HCT116 (cell line): ENCODE measurements at regions not wholly inside any gene's neighbourhood (a gene's known extent, or its start where the extent isn't known, plus 50 kb on each side); places are given as distances from the start of the nearest gene placed in this dataset.

Experiments
- ATAC-seq: fragments of 200-7000 bp; cut with Tn5 transposase; 2 replicates; pipeline ENCODE4 v1.9.1; 2020; ENCODE audit warnings: mild to moderate bottlenecking, moderate library complexity
- BruUV-seq: library from RNA; stranded (reverse); fragments of 400-500 nt; replicated peaks from 2 replicates; lab custom pipeline; 2021; lab: Mats Ljungman, UMichigan
- CTCF ChIA-PET: fragments of 300-600 bp; sonication (Branson Sonifier 250); formaldehyde crosslinking; loops from one replicate; lab custom pipeline; 2021; ENCODE audit warnings: antibody characterized with exemption; lab: Charles Lee
- POLR2A ChIA-PET: fragments of 300-600, 350-600 bp; sonication (Branson Sonifier 250); formaldehyde crosslinking; loops from one replicate; lab custom pipeline; 2021; ENCODE audit warnings: antibody characterized with exemption; lab: Charles Lee
- RAD21 ChIA-PET, 2 experiments: fragments of 300-600 bp; sonication (Branson Sonifier 250); formaldehyde crosslinking; loops; one replicate each; lab custom pipeline; 2023; ENCODE audit warnings: low total read pairs in 2 of 2; ENCODE audit not compliant: uncharacterized antibody in 2 of 2, unreplicated experiment in 2 of 2, low non-redundant PET in 1 of 2; lab: Charles Lee
- DNase-seq: peaks from one replicate; pipeline ENCODE4 v3.0.0-alpha.2; 2010; ENCODE audit warnings: low read depth, low spot score
- H2AFZ ChIP-seq: fragments of 200-600 bp; shearing (Covaris generic), sonication (generic); 2 replicates; pipeline ENCODE4 v1.6.1; 2017; ENCODE audit warnings: low read depth, mixed run types, mixed read lengths, antibody characterized with exemption, low read length; ENCODE audit not compliant: poor library complexity, severe bottlenecking
- H3K27ac ChIP-seq: 2 replicates; pipeline ENCODE4 v1.5.1; 2012; ENCODE audit warnings: low read depth, low read length
- H3K27me3 ChIP-seq: fragments of 200-600 bp; sonication (generic); 2 replicates; pipeline ENCODE4 v1.6.1; 2016; ENCODE audit warnings: mixed run types, low read length, mixed read lengths; ENCODE audit not compliant: insufficient read depth
- H3K36me3 ChIP-seq, 2 experiments: fragments of 200-500 bp in 1 of 2; fragments of 200-600 bp in 1 of 2; sonication (Bioruptor generic) in 1 of 2; sonication (generic) in 1 of 2; 2 replicates each; pipeline versions ENCODE4 v1.5.1 to v1.6.1; 2014 to 2016; ENCODE audit warnings: low read length in 2 of 2, inconsistent platforms in 1 of 2, mixed read lengths in 1 of 2, mixed run types in 1 of 2; ENCODE audit not compliant: insufficient read depth in 2 of 2, control insufficient read depth in 1 of 2
- H3K4me1 ChIP-seq, 2 experiments: fragments of 200-600 bp in 1 of 2; sonication (generic) in 1 of 2; 2 replicates each; pipeline versions ENCODE4 v1.5.1 to v1.6.1; 2012 to 2017; ENCODE audit warnings: low read length in 2 of 2, inconsistent platforms in 1 of 2, mild to moderate bottlenecking in 1 of 2, mixed read lengths in 1 of 2, mixed run types in 1 of 2, moderate library complexity in 1 of 2; ENCODE audit not compliant: insufficient read depth in 2 of 2, control insufficient read depth in 1 of 2
- H3K4me2 ChIP-seq: fragments of 200-600 bp; sonication (generic); 2 replicates; pipeline ENCODE4 v1.6.1; 2017; ENCODE audit warnings: mixed run types, low read length, mixed read lengths
- H3K4me3 ChIP-seq, 2 experiments: fragments of 200-600 bp in 1 of 2; sonication (generic) in 1 of 2; replicated peaks in 1 of 2; 2 replicates each; pipeline ENCODE4 v1.5.1; 2011 to 2016; ENCODE audit warnings: low read length in 2 of 2, control low read depth in 1 of 2, low read depth in 1 of 2, mild to moderate bottlenecking in 1 of 2, mixed read lengths in 1 of 2, mixed run types in 1 of 2
- H3K79me2 ChIP-seq: fragments of 200-600 bp; sonication (generic); 2 replicates; pipeline ENCODE4 v1.6.1; 2017; ENCODE audit warnings: mild to moderate bottlenecking, mixed run types, low read length, moderate library complexity, mixed read lengths; ENCODE audit not compliant: insufficient read depth
- H3K9ac ChIP-seq: fragments of 200-600 bp; sonication (generic); 2 replicates; pipeline ENCODE4 v1.6.1; 2016; ENCODE audit warnings: low read length, mixed read lengths
- H3K9me2 ChIP-seq: fragments of 200-600 bp; sonication (generic), shearing (Covaris generic); 2 replicates; pipeline ENCODE4 v1.6.1; 2017; ENCODE audit warnings: mixed run types, mild to moderate bottlenecking, moderate library complexity; ENCODE audit not compliant: insufficient read depth
- H3K9me3 ChIP-seq, 2 experiments: fragments of 200-500 bp in 1 of 2; fragments of 200-600 bp in 1 of 2; sonication (Bioruptor generic) in 1 of 2; sonication (generic) in 1 of 2; 2 replicates each; pipeline ENCODE4 v1.6.1; 2014 to 2017; ENCODE audit warnings: low read length in 2 of 2, mixed read lengths in 2 of 2, inconsistent platforms in 1 of 2, low read depth in 1 of 2, mild to moderate bottlenecking in 1 of 2, mixed run types in 1 of 2, moderate library complexity in 1 of 2; ENCODE audit not compliant: control insufficient read depth in 1 of 2, insufficient read depth in 1 of 2
- H4K20me1 ChIP-seq: fragments of 200-600 bp; sonication (generic), shearing (Covaris generic); 2 replicates; pipeline ENCODE4 v1.6.1; 2017; ENCODE audit warnings: mixed run types, mild to moderate bottlenecking, moderate library complexity; ENCODE audit not compliant: insufficient read depth
- ATF3 ChIP-seq: IDR thresholded peaks from 2 replicates; pipeline ENCODE4 v1.6.1; 2012
- CTCF ChIP-seq, 3 experiments: fragments of 200-600 bp in 1 of 3; sonication (generic) in 1 of 3; IDR thresholded peaks in 2 of 3; conservative IDR thresholded peaks in 1 of 3; 2 replicates each; pipeline ENCODE4 v1.5.1; 2012 to 2017; ENCODE audit warnings: low read depth in 2 of 3, low read length in 2 of 3, antibody characterized with exemption in 1 of 3, borderline replicate concordance in 1 of 3, control low read depth in 1 of 3, mild to moderate bottlenecking in 1 of 3, mixed read lengths in 1 of 3, mixed run types in 1 of 3, moderate library complexity in 1 of 3; ENCODE audit not compliant: insufficient read depth in 1 of 3
- EGR1 ChIP-seq: IDR thresholded peaks from 2 replicates; pipeline ENCODE4 v1.6.1; 2012; ENCODE audit warnings: low read depth
- ELF1 ChIP-seq: IDR thresholded peaks from 2 replicates; pipeline ENCODE4 v1.6.1; 2012; ENCODE audit warnings: low read depth, borderline replicate concordance
- FOSL1 ChIP-seq: IDR thresholded peaks from 2 replicates; pipeline ENCODE4 v1.6.1; 2012; ENCODE audit warnings: low read depth
- RAD21 ChIP-seq: IDR thresholded peaks from 2 replicates; pipeline ENCODE4 v1.6.1; 2012; ENCODE audit warnings: low read depth, mild to moderate bottlenecking
- SIN3A ChIP-seq: IDR thresholded peaks from 2 replicates; pipeline ENCODE4 v1.6.1; 2012; ENCODE audit warnings: low read depth
- SRF ChIP-seq: IDR thresholded peaks from 2 replicates; pipeline ENCODE4 v1.6.1; 2012; ENCODE audit warnings: low read depth
- YY1 ChIP-seq: IDR thresholded peaks from 2 replicates; pipeline ENCODE4 v1.6.1; 2011; ENCODE audit warnings: low read length, low read depth, moderate library complexity, mild to moderate bottlenecking; ENCODE audit not compliant: insufficient replicate concordance; ENCODE audit errors: extremely low read depth
- intact Hi-C: fragments of 100-400 bp; cut with micrococcal nuclease; formaldehyde crosslinking; loops from 2 replicates; pipeline ENCODE4 v1.10.0; 2022

- TF ChIP-seq ATF3 (no peak), CTCF (IDR thresholded peaks at IDR 0.05 in 2 of 3, conservative IDR thresholded peaks at IDR 0.05 in 1 of 3; ENCODE audit: borderline replicate concordance in 1 of 3, insufficient read depth in 1 of 3, low read depth in 2 of 3, low read length in 2 of 3) (no peak), SRF (no peak), FOSL1 (no peak), RAD21 (no peak), EGR1 (no peak), SIN3A (no peak), YY1 (no peak), ELF1 (no peak)
- TF ChIP-seq, all 23 proteins: peak for 0
- no peak overlapping the region for H3K9ac ChIP-seq
- intact Hi-C loops: no loop called here
- ChIA-PET CTCF (no interaction called here), RAD21 (no interaction called here), POLR2A (no interaction called here)
- H3K4me1 ChIP-seq: no peaks in the 10 kb centered on the region
- no peaks in the 10 kb centered on the region for H3K79me2 ChIP-seq
- no peaks in the 10 kb centered on the region for H3K36me3 ChIP-seq
- no peaks in the 10 kb centered on the region for H3K9me2 ChIP-seq
- DNase-seq (no peak), ATAC-seq (no peak)
- no peaks in the 10 kb centered on the region for H4K20me1 ChIP-seq
- no peak overlapping the region for H3K4me3 ChIP-seq
- H3K27ac ChIP-seq: no peak overlapping the region
- BruUV-seq: no TSS peak
- H3K4me2 ChIP-seq: no peak overlapping the region
- H3K27me3 ChIP-seq: peaks cover 7% of the 10 kb centered on the region; the same call in 1 of the 2 replicates
- no peaks in the 10 kb centered on the region for H3K9me3 ChIP-seq
- no peak overlapping the region for H2AFZ ChIP-seq
Measured at GRCh38 chr15:39407116-39407515, 173.8 kb upstream of the THBS1 start.
